ENCODE measurements at regions not wholly inside any gene's neighbourhood (a gene's known extent, or its start where the extent isn't known, plus 50 kb on each side); places are given as distances from the start of the nearest gene placed in this dataset.

- no peak for DNase-seq
Observed at GRCh38 chr6:169046483-169047192, 207.0 kb downstream of the THBS2 start.

- DNase-seq: no peak
Observed at GRCh38 chr6:169046021-169046420, 207.6 kb downstream of the THBS2 start.

DNA sequence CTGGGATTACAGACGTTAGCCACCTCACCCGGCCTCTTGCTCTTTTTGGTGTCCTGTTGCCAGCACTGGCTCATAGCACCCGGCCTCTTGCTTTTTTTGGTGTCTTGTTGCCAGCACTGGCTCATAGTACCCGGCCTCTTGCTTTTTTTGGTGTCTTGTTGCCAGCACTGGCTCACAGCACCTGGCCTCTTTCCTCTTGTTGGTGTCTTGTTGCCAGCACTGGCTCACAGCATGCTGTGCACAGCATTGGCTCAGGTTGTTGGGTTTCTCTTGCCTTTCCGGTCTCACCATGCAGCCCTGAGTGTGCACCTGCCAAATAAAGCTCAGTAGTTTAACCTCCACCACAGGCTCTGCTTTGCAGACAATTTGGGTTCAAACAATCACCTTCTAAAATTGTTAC lies 208.2 kb downstream of the THBS2 start:
- no peak for DNase-seq

- no peak for DNase-seq
Observed at GRCh38 chr6:169044381-169045230, 209.0 kb downstream of the THBS2 start.

GRCh38 chr6:169042061-169042460 lies 211.6 kb downstream of the THBS2 start:
- DNase-seq: no peak

DNA sequence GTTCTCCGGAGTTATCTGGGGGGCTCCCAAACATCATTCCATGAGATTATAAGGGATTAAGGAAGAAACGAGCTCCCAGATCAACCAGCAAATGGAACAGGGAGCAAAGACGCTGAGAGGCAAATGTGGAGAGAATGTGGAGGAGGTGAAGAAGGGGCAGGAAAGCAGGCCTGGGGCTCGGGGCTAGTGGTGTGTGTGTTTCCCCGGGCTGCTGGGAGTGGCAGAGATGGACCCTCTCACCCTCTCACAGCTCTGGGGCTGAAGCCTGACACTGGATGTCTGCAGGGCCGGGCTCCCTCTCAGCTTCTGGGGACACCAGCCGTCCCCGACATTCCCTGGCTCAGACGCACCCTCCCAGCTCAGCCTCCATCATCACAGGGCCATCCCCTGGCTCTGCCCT lies 212.6 kb downstream of the THBS2 start:
- DNase-seq: no peak

- DNase-seq: no peak
Observed at GRCh38 chr6:169038691-169039090, 215.0 kb downstream of the THBS2 start.

- DNase-seq: no peak
Observed at GRCh38 chr6:169035385-169036240, 218.0 kb downstream of the THBS2 start.

DNA sequence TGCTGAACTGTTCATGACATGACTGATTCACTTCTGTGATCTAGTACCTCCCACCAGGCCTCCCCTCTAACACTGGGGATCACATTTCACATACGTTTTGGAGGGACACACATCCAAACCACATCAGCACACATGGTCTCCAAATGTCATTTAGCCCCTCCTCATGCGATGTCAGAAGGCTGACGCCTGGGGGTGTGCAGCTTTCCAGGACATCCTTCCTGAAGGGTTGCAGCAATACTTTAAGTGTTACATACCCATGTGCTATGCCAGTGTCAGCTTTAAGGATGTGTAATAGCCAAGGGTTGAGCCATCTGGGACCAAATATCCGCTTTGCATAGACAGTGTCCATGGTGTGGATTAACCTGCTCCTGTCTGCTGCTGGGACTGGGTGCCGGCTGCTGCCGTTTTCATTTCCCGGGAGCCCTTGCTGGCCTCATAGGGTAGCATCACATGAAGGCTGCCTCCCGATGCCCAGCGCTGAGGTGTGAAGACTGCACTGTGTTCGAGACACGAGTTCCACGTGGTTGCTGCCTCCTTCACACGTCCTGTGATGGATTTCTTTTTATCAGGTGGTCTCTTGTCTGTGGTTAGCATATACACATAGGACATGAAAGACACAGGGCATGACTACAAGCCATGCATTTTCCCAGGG lies 219.0 kb downstream of the THBS2 start:
- DNase-seq: no peak

- no peak for DNase-seq
Observed at GRCh38 chr6:169029861-169030260, 223.8 kb downstream of the THBS2 start.

DNA sequence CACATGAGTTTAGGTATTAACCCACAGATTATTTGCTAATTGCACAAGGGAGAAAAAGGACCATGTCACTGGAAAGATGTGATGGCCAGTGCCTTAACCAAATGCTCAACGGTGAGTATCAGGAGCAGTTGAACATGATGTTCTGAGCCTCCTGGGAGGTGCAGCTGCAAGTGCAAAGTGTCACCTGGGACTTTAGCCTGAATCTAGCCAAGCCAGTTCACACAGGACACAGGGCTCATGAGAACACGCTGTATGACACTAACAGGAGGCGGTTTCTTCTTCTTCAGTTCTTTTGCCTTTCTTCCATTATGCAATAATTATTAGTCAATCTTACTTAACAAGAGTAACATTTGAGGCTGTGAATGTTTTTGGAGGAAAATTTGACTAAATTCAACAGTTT lies 225.3 kb downstream of the THBS2 start:
- DNase-seq: no peak

GRCh38 chr6:169026175-169026574 lies 227.5 kb downstream of the THBS2 start:
- no peak for DNase-seq

GRCh38 chr6:169024047-169024660 lies 229.5 kb downstream of the THBS2 start:
- DNase-seq: no peak

- no peak for DNase-seq
Observed at GRCh38 chr6:169023161-169023874, 230.3 kb downstream of the THBS2 start.

DNA sequence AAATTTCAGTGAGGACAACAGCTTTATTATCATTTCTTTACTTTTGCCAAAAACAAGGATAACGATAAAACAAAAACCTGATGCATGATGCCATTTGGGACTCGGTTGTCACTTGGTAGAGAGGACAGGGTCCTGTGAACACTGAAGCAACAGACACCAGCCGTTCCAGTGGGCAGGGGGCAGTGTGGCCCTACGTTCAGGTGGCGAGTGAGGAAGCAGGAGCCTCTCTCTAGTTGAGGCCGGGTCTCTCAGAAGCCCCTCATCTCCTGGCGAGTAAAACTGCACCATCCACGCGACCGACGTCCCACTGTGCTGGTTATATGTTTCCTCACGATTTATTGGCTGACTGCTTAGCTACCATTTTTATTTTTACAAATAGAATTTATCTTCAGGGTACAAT lies 231.6 kb downstream of the THBS2 start:
- DNase-seq: no peak

GRCh38 chr6:169020821-169021220 lies 232.8 kb downstream of the THBS2 start:
- no peak for DNase-seq

- no peak for DNase-seq
Observed at GRCh38 chr6:169019727-169020491, 233.7 kb downstream of the THBS2 start.

DNA sequence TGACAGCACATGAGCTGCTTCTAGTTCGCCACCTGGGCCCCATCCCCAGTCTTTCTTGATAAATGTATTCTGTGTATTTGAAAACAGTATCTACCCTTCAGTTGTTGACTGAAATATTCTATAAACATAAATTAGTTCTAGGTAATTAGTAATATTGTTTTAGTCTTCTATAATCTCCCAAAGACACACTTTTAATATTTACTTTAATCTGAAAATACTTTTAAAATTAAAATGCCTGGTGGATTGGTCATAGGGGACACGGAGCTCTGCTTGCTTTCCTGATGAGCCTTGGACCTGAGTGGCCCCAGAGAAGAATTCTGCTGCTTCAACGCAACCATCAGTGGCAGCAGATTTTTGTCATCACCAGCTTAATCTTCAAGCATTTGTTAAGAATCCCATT lies 234.5 kb downstream of the THBS2 start:
- no peak for DNase-seq

- DNase-seq: no peak
Observed at GRCh38 chr6:169016758-169017157, 236.9 kb downstream of the THBS2 start.

Data from occipital lobe (tissue), 1 donor.